DOHH2 (cell line): ENCODE measurements at regions not wholly inside any gene's neighbourhood (a gene's known extent, or its start where the extent isn't known, plus 50 kb on each side); places are given as distances from the start of the nearest gene placed in this dataset.

Experiments used
- EZH2phosphoT487 ChIP-seq: fragments of 200-600 bp; sonication (generic); IDR thresholded peaks from 2 replicates; pipeline ENCODE4 v1.6.1; 2017; ENCODE audit warnings: borderline replicate concordance, mild to moderate bottlenecking, antibody characterized with exemption, low read length, moderate library complexity, mixed read lengths
- TF ChIP-seq, protein P1 (sequence below): fragments of 200-600 bp; sonication (generic); IDR thresholded peaks from one replicate; pipeline ENCODE4 v1.5.1; 2014; ENCODE audit warnings: antibody characterized with exemption, mild to moderate bottlenecking, low read depth, low read length; ENCODE audit not compliant: poor library complexity, severe bottlenecking

DNA sequence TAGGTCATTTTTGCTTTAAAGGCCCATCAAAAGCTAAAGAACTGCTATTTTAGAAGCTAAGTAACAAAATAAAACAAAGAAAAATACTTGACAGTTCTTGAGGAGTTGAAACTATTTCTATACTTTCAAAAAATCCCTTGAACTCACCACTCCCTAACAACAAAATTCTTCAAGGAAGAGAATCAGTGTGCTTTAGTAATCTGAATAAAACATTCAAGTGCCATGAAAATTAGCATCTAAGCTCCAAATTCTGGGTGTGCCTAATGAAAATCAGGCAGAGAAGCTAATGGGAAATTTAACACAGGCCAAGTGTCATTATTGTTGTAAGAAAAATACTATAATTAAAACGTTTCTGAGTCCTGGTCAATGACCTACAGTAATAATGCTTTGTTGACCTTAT, 456.3 kb downstream of the ZEB2 start:
- TF ChIP-seq, protein P1, sequence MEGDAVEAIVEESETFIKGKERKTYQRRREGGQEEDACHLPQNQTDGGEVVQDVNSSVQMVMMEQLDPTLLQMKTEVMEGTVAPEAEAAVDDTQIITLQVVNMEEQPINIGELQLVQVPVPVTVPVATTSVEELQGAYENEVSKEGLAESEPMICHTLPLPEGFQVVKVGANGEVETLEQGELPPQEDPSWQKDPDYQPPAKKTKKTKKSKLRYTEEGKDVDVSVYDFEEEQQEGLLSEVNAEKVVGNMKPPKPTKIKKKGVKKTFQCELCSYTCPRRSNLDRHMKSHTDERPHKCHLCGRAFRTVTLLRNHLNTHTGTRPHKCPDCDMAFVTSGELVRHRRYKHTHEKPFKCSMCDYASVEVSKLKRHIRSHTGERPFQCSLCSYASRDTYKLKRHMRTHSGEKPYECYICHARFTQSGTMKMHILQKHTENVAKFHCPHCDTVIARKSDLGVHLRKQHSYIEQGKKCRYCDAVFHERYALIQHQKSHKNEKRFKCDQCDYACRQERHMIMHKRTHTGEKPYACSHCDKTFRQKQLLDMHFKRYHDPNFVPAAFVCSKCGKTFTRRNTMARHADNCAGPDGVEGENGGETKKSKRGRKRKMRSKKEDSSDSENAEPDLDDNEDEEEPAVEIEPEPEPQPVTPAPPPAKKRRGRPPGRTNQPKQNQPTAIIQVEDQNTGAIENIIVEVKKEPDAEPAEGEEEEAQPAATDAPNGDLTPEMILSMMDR: no peak
- TF ChIP-seq EZH2phosphoT487: no peak
